Neural progenitor cell (in vitro differentiated cells): ENCODE measurements at regions not wholly inside any gene's neighbourhood (a gene's known extent, or its start where the extent isn't known, plus 50 kb on each side); places are given as distances from the start of the nearest gene placed in this dataset.

ENCODE experiments used
- EZH2 ChIP-seq: fragments of 200-600 bp; sonication (generic); IDR thresholded peaks from 2 replicates; pipeline ENCODE4 v1.6.1; 2017; ENCODE audit warnings: antibody characterized with exemption, mild to moderate bottlenecking, moderate library complexity
- EZH2phosphoT487 ChIP-seq: fragments of 200-600 bp; sonication (generic); IDR thresholded peaks from 2 replicates; pipeline ENCODE4 v1.6.1; 2017; ENCODE audit warnings: antibody characterized with exemption
- TF ChIP-seq, protein P1 (sequence below): fragments of 200-600 bp; sonication (generic); IDR thresholded peaks from 2 replicates; pipeline ENCODE4 v1.5.1; 2017; ENCODE audit warnings: antibody characterized with exemption, mild to moderate bottlenecking

DNA sequence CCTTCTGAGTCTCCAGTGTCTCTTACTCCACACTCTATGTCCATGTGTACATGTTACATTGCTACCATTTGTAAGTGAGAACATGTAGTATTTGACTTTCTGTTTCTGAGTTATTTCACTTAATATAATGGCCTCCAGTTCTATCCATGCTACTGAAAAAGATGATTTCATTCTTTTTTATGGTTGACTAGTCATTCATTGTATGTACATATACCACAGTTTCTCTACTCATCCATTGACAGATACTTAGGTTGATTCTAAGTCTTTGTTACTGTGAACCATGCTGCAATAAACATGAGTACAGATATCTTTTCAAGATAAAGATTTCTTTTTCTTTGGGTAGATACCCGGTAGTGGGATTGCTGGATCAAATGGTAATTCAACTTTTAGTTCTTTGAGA is 107.1 kb upstream of the CHD1 start:
- TF ChIP-seq, protein P1, sequence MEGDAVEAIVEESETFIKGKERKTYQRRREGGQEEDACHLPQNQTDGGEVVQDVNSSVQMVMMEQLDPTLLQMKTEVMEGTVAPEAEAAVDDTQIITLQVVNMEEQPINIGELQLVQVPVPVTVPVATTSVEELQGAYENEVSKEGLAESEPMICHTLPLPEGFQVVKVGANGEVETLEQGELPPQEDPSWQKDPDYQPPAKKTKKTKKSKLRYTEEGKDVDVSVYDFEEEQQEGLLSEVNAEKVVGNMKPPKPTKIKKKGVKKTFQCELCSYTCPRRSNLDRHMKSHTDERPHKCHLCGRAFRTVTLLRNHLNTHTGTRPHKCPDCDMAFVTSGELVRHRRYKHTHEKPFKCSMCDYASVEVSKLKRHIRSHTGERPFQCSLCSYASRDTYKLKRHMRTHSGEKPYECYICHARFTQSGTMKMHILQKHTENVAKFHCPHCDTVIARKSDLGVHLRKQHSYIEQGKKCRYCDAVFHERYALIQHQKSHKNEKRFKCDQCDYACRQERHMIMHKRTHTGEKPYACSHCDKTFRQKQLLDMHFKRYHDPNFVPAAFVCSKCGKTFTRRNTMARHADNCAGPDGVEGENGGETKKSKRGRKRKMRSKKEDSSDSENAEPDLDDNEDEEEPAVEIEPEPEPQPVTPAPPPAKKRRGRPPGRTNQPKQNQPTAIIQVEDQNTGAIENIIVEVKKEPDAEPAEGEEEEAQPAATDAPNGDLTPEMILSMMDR = no peak
- TF ChIP-seq EZH2 (no peak), EZH2phosphoT487 (no peak)
